ENCODE measurements at regions not wholly inside any gene's neighbourhood (a gene's known extent, or its start where the extent isn't known, plus 50 kb on each side); places are given as distances from the start of the nearest gene placed in this dataset.

GRCh38 chr12:4026517-4026916 lies 153.3 kb upstream of the PARP11 start:
- no peak for TF ChIP-seq ZBTB33 (IDR thresholded peaks at IDR 0.05; ENCODE audit: extremely low read depth, insufficient replicate concordance, low read length)
- TF ChIP-seq ELF1 (IDR thresholded peaks at IDR 0.05; ENCODE audit: borderline replicate concordance, low read depth): no peak
- TF ChIP-seq CBX3 (IDR thresholded peaks at IDR 0.05; ENCODE audit: low read depth): no peak
- TF ChIP-seq SP1 (IDR thresholded peaks at IDR 0.05; ENCODE audit: low read depth): no peak
- no peak for TF ChIP-seq JUND (IDR thresholded peaks at IDR 0.05)
- TF ChIP-seq MAX (IDR thresholded peaks at IDR 0.05): no peak
- no peak for TF ChIP-seq ZFX (IDR thresholded peaks at IDR 0.05)
- no peak for TF ChIP-seq SIN3A (IDR thresholded peaks at IDR 0.05; ENCODE audit: low read depth)
- TF ChIP-seq EZH2phosphoT487 (IDR thresholded peaks at IDR 0.05; ENCODE audit: borderline replicate concordance): no peak
- RAD21 ChIA-PET (ENCODE audit: low non-redundant PET in 1 of 2, low total read pairs in 2 of 2, uncharacterized antibody in 2 of 2, unreplicated experiment in 2 of 2): no interaction called here
- H3K36me3 ChIP-seq (ENCODE audit: control insufficient read depth in 1 of 2, insufficient read depth in 2 of 2, low read length in 2 of 2): no peaks in the 10 kb centered on the region
- no peak overlapping the region for H3K4me3 ChIP-seq (replicated peaks in 1 of 2; ENCODE audit: low read depth in 1 of 2, low read length in 2 of 2)
- POLR2A ChIA-PET: no interaction called here
- BruUV-seq (replicated peaks): no TSS peak
- peaks cover 6% of the 10 kb centered on the region; the same call in 1 of the 2 replicates for H3K27me3 ChIP-seq (ENCODE audit: insufficient read depth, low read length)
- ATAC-seq (no peak), DNase-seq (ENCODE audit: low read depth, low spot score) (no peak)
- H3K9me2 ChIP-seq (ENCODE audit: insufficient read depth): no peaks in the 10 kb centered on the region
- H3K9ac ChIP-seq (ENCODE audit: low read length): no peak overlapping the region
- peaks cover 2 to 11% of the 10 kb centered on the region in 2 experiments for H3K4me1 ChIP-seq (ENCODE audit: control insufficient read depth in 1 of 2, insufficient read depth in 2 of 2, low read length in 2 of 2)
- H4K20me1 ChIP-seq (ENCODE audit: insufficient read depth): no peaks in the 10 kb centered on the region
- H3K27ac ChIP-seq (ENCODE audit: low read depth, low read length): no peak overlapping the region
- H3K4me2 ChIP-seq (ENCODE audit: low read length): no peak overlapping the region
- CTCF ChIA-PET: no interaction called here
- no peaks in the 10 kb centered on the region for H3K79me2 ChIP-seq (ENCODE audit: insufficient read depth, low read length)
- H3K9me3 ChIP-seq (ENCODE audit: control insufficient read depth in 1 of 2, insufficient read depth in 1 of 2, low read depth in 1 of 2, low read length in 2 of 2): no peaks in the 10 kb centered on the region
- no peak overlapping the region for H2AFZ ChIP-seq (ENCODE audit: low read depth, low read length, poor library complexity, severe bottlenecking)
- intact Hi-C loops (cut with micrococcal nuclease): no loop called here

- H3K4me2 ChIP-seq (ENCODE audit: low read length): no peak overlapping the region
- no TSS peak for BruUV-seq (replicated peaks)
- no peaks in the 10 kb centered on the region for H3K79me2 ChIP-seq (ENCODE audit: insufficient read depth, low read length)
- H2AFZ ChIP-seq (ENCODE audit: low read depth, low read length, poor library complexity, severe bottlenecking): no peak overlapping the region
- no peaks in the 10 kb centered on the region for H4K20me1 ChIP-seq (ENCODE audit: insufficient read depth)
- TF ChIP-seq EGR1 (IDR thresholded peaks at IDR 0.05; ENCODE audit: low read depth) (no peak), YY1 (IDR thresholded peaks at IDR 0.05; ENCODE audit: extremely low read depth, insufficient replicate concordance, low read depth, low read length) (no peak), SRF (IDR thresholded peaks at IDR 0.05; ENCODE audit: low read depth) (no peak), CEBPB (IDR thresholded peaks at IDR 0.05; ENCODE audit: low read depth) (no peak), JUND (IDR thresholded peaks at IDR 0.05) (no peak), EZH2 (IDR thresholded peaks at IDR 0.05) (no peak)
- no peak for DNase-seq (ENCODE audit: low read depth, low spot score)
- H3K36me3 ChIP-seq (ENCODE audit: control insufficient read depth in 1 of 2, insufficient read depth in 2 of 2, low read length in 2 of 2): no peaks in the 10 kb centered on the region
- CTCF ChIA-PET: no interaction called here
- no peak overlapping the region for H3K27ac ChIP-seq (ENCODE audit: low read depth, low read length)
- ATAC-seq: no peak
- H3K9ac ChIP-seq (ENCODE audit: low read length): no peak overlapping the region
- H3K4me1 ChIP-seq (ENCODE audit: control insufficient read depth in 1 of 2, insufficient read depth in 2 of 2, low read length in 2 of 2): peaks cover 0 to 7% of the 10 kb centered on the region in 2 experiments; a peak in 2 of 4 replicates
- no peaks in the 10 kb centered on the region for H3K9me3 ChIP-seq (ENCODE audit: control insufficient read depth in 1 of 2, insufficient read depth in 1 of 2, low read depth in 1 of 2, low read length in 2 of 2)
- intact Hi-C loops (cut with micrococcal nuclease): no loop called here
- no peaks in the 10 kb centered on the region for H3K9me2 ChIP-seq (ENCODE audit: insufficient read depth)
- no peak overlapping the region for H3K4me3 ChIP-seq (replicated peaks in 1 of 2; ENCODE audit: low read depth in 1 of 2, low read length in 2 of 2)
- H3K27me3 ChIP-seq (ENCODE audit: insufficient read depth, low read length): peaks cover 6% of the 10 kb centered on the region; the same call in 1 of the 2 replicates
- POLR2A ChIA-PET: no interaction called here
- RAD21 ChIA-PET (ENCODE audit: low non-redundant PET in 1 of 2, low total read pairs in 2 of 2, uncharacterized antibody in 2 of 2, unreplicated experiment in 2 of 2): no interaction called here
These were observed 152.8 kb upstream of the PARP11 start for GRCh38 chr12:4026020-4026358.

All from HCT116 (cell line).